D721Med (cell line): ENCODE measurements at regions not wholly inside any gene's neighbourhood (a gene's known extent, or its start where the extent isn't known, plus 50 kb on each side); places are given as distances from the start of the nearest gene placed in this dataset.

Source experiments
- DNase-seq: peaks from one replicate; pipeline ENCODE4 v3.0.0; 2011; ENCODE audit warnings: low spot score; ENCODE audit not compliant: insufficient read length
- FAIRE-seq: peaks from 2 replicates; lab custom pipeline; 2011; peaks lifted over from hg19 to GRCh38; lab: Jason Lieb, UNC
- CTCF ChIP-seq: IDR thresholded peaks from 2 replicates; pipeline ENCODE4 v1.5.1; 2012; ENCODE audit warnings: mild to moderate bottlenecking, control low read depth; ENCODE audit not compliant: insufficient read depth; ENCODE audit errors: missing control alignments

GRCh38 chr18:71798986-71799673 lies 745.0 kb downstream of the CBLN2 start:
- DNase-seq (no peak), FAIRE-seq (peak; percentile 71)
- no peak for TF ChIP-seq CTCF

- no peak for DNase-seq
- FAIRE-seq: no peak
- no peak for TF ChIP-seq CTCF
Measured at GRCh38 chr18:71797554-71797953, 746.6 kb downstream of the CBLN2 start.

- FAIRE-seq: peak; percentile 86
- DNase-seq: no peak
- TF ChIP-seq CTCF: peak; percentile 49
Measured at GRCh38 chr18:71784777-71785176, 759.4 kb downstream of the CBLN2 start.

- TF ChIP-seq CTCF: no peak
Measured at GRCh38 chr18:71760541-71760940, 783.6 kb downstream of the CBLN2 start.

GRCh38 chr18:71754246-71754645 lies 789.9 kb downstream of the CBLN2 start:
- FAIRE-seq: peak; percentile 94
- TF ChIP-seq CTCF: no peak
- DNase-seq: no peak

More at GRCh38 chr18:71760541-71760940, 783.6 kb downstream of the CBLN2 start:
- FAIRE-seq: no peak
- DNase-seq: no peak

GRCh38 chr18:71743634-71744033 lies 800.5 kb downstream of the CBLN2 start:
- no peak for FAIRE-seq
- TF ChIP-seq CTCF: no peak
- DNase-seq: no peak

GRCh38 chr18:71729611-71730010 lies 814.5 kb downstream of the CBLN2 start:
- DNase-seq (no peak), FAIRE-seq (peak; percentile 55)
- no peak for TF ChIP-seq CTCF
